C1 segment of cervical spinal cord (tissue), 14 donors: ENCODE measurements at regions not wholly inside any gene's neighbourhood (a gene's known extent, or its start where the extent isn't known, plus 50 kb on each side); places are given as distances from the start of the nearest gene placed in this dataset.
"Not testable (repeated sequence)": the region's sequence is repeated elsewhere in the genome, so short reads cannot be mapped to it uniquely, and the experiment has no call there.

Experiments
- DNase-seq, 14 donors: peaks; one replicate each; lab custom pipeline; 2025; lab: John Stamatoyannopoulos, UW

DNA sequence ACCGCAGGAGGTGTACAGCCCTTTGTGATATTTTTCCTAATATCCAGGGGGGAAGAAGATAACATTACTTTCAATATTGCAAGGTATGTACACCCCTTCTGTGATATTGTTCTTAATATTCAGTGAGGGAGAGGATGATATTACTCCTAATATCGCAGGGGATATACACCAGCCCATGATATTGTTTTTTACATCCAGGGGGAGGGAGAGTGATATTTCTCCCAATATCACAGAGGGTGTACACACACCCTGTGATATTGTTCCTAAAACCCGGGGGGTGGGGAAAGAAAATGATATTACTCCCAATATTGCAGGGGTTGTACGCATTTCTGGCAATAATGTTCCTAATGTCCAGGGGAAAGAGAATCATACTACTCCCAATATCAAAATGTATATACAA is 58.0 kb upstream of the SLC25A48 start:
- DNase-seq: no peak

DNA sequence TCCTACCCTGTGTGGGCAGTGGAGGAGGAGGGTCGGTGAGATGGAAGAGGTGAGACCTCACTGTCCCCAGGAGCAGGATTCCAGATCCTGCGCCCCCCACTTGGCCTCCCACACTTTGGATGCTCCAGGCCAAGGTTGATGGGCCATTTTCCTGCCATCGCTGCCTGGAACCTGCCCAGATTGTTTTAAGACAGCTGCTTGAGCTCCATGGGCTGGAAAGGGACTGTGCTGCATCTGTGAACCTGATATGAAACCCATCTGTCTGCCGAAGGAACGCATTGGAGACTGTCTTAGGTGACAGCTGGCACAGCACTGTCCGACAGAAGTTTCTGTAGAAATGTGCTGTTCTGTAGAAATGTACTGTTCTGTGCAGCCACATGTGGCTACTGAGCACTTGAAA is 72.7 kb upstream of the SLC25A48 start:
- no peak for DNase-seq

DNA sequence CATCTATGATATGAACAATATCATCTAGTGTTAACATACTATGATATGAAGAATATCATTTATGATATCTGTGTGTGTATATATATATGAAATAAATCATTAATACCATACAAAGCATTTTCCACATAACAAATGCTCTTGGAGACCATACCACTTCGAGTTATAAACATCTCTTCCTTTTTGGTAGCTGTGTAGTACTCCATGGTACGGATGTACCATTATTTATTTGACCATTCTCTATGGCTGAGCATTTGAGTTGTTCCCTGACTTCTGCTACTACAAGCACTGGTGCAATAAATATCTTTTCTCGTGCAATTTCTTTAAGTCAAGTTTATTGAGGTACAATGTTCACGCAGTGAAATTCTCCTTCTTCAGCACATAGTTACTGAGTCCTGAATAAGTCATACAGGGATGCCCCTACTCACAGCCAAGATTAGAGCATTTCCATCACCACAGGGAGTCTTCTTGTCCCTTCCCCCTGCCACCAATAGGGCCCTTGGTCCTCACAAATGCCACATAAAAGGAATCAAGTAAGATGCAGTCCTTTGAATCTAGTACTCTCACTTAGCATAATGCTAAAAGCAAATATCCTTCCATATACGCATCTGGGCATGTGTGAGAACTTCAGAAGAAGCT is 75.2 kb upstream of the SLC25A48 start:
- DNase-seq: no peak

DNA sequence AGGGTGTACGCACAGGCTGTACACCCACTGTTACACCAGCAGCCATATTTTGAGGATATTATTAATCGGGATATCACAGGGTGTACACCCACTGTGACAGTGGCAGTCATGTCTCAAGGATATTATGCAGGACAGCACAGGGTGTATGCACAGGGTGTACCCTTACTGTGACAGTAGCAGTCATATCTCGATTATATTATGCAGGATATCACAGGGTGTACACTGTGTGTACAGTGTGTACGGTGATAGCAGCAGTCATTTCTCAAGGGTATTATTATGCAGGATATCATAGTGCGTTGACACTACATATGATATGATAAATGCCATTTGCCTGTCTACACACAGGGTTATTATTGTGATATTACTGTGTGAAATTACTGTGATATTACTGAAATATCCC is 80.5 kb upstream of the SLC25A48 start:
- DNase-seq: no peak

DNA sequence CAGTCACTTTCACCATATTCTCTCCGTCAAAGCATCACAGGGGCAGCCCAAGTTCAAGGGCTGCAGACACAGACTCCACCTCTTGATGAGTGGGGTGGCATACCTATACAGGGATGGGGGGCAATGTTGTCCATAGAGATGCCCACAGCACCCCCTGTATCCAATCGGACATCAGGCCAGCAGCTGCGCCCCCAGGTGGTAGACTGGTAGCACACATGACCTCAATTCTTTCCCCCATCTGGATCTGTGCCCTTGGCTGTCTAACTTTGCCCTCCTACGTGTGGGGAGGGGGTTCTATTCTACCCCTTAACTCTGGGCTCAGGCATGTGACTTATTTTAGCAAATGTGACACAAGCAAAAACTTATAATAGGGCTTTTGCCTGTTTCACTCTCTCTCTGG is 84.0 kb upstream of the SLC25A48 start:
- DNase-seq: no peak

DNA sequence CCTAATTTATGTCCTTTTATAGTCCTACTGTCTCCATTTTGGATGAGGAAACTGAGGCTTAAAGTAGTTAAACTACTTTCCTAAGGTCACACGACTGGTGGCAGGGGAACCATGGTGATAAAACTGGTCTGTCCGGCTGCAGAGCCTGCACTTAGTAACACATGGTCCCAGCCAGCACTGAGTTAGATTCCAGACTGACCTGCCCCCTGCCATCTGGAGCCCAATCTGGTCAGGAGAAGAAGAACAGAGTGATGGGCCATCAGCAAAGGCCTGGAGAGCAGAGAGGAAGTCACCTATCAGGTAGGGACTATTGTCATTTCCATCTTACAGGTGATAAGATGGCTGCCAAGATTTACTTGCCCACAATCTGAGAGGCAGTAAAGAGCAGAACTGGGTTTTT is 86.6 kb upstream of the SLC25A48 start:
- no peak for DNase-seq

DNA sequence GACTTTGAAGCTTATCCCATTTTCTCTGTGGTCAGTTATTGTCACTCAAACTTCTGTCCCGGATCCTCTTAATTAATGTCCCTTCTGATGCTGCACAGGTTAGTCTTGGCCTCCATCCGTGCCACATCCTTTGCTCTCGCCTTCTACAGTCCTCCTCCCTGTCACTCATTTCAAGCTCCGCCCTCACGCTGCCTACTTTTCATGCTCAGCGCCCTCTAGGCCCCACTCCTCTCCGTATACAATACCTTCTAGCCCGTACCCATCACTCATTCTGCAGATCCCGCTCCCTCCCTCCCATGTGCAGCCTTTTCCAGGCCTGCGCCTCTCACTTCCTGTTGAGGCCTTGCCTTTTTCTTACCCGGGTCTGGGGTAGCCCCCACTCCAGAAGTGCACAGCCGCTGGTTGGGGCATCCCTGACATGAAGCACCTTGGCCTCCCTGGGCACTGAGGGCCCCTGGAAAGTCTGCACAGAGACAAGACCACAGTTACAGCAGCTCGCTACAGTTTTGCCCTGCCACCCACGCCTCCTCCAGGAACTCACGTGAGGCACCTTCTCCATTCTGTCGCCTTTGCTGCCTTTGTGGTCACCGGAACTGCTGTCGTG is 88.5 kb upstream of the SLC25A48 start:
- no peak for DNase-seq

DNA sequence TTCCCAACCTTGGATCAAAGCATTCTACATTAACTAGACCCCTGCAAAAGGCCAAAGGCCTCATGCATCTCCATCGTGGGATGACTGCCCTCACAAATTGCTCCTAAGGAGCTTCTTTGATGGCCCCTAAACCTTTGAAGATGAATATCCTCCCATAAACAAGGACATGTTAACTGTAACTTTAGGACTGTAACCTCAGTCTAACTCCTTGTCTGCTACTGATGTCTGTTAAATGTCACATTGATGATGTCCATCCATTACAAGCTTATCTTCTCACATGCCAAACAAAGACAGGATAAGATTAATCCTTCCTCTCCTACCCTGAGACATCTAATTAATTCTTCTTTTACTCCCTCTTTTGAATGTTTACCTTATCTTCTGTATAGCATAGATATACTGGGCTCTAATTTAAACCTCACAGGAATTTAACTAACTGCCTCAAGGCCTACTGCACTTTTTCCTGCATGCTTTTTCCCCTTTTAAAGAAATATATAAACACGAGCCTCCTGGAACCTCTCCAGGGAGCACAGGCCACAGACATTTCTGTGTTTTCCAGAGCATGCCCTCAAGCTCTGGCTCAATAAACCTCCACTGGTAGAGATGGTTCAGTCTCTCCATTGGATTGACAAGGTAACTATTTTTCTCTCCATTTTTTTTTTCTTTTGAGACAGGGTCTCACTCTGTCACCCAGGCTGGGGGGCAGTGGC is 90.6 kb upstream of the SLC25A48 start:
- DNase-seq: no peak

DNA sequence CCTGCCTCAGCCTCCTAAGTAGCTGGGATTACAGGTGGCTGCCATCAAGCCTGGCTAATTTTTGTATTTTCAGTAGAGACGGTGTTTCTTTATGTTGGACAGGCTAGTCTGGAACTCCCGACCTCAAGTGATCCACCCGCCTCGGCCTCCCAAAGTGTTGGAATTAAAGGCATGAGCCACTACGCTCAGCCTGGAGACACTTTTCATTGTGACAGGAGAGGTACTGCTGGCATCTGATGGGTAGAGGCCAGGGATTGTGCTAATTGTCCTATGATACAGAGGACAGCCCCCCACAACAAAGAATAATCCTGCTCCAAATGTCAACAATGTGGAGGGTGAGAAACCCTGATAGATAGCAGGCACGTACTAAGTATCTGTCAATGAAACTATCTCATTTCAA is 91.3 kb upstream of the SLC25A48 start:
- DNase-seq: no peak

DNA sequence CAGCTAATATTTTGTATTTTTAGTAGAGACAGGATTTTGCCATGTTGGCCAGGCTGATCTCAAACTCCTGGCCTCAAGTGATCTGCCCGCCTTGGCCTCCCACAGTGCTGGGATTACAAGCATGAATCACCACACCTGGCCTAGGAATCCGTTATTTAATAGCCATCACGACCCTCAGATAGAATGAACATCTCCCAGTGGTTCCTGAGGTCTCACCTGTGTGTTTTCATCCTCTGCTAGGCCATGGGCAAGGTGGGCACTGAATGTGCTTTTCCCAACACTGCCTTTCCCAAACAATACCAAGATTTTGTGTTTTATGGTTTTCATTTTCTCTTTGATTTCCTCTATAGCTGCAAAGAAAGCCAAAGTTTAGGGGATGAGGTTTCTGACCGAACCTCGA is 92.2 kb upstream of the SLC25A48 start:
- not testable (repeated sequence) for DNase-seq

DNA sequence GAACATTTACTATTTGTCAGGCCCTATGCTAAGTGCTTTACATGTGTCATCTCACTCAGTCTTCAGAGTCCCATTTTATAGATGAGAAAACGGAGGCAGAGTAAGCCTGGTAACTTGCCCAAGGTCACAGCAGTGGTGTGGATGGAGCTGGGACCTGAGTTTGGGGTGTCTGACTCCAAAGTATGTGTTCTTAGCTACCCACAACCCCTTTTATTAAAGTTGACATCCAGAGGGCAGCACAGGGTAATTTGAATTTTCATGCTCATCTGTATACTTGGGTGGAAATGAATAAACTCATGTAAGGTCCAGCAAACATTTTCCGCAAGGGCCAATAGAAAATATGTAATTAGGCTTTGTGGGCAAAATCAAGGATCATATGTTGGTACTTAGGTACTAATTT is 93.4 kb upstream of the SLC25A48 start:
- DNase-seq: no peak

DNA sequence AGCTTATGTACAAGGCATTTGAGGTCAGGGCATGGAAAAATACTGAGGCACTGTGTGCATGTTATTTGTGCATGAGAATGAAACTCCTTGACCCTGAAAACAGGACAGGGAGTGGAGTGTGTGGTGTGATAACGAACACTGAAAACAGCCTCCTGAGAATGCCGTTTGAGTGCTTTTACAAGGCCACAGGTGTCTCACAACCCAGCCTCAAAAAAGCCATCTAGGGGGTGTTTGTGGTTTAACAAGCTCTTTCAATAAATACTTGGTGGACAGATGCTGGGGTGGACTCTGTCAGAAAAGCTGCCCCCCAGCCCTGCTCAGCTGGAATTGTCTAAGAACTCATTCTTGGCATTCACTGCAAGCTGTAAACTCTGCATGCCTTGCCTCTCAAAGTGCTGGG is 94.0 kb upstream of the SLC25A48 start:
- DNase-seq: no peak

DNA sequence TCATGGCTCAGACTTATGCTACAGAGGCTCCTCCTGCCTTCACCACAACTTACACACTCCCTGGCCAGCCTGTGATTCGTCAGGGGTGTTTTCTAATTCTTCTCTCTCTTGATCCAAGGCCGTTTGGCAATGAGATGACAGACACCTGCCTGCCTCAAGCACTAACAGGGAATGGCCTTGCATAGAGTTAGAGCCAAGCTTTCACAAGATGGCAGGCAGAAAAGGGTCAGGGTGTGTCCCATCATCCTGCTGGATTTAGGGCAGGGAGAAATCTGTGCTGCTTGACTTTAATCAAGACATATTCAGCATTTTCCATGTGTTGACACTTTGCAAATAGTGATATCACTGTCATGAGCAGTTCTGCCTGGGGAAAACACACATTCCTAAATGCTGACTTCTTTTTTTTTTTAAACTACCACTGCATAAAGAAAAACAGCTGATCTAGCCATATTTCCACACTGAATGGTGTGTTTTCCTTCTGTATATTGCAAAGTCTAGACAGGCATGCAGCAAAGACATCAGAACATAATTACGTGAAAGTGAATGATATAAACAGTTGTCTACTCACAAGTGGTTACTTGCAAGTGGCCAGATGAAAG is 95.0 kb upstream of the SLC25A48 start:
- no peak for DNase-seq

DNA sequence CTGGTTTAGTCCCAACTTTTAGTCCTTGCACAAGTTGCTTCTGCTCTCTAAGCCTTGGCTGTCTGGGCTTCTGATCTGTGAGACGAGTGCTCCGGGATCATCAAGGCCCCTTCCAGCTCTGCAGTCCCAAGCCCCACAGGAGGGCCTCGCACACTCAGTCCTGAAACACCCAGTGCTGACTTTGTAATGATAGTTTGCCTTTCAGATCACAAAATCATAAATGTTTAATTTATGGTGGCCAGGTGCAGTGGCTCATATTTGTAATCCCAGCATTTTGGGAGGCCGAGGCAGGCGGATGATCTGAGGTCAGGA is 95.9 kb upstream of the SLC25A48 start:
- no peak for DNase-seq

DNA sequence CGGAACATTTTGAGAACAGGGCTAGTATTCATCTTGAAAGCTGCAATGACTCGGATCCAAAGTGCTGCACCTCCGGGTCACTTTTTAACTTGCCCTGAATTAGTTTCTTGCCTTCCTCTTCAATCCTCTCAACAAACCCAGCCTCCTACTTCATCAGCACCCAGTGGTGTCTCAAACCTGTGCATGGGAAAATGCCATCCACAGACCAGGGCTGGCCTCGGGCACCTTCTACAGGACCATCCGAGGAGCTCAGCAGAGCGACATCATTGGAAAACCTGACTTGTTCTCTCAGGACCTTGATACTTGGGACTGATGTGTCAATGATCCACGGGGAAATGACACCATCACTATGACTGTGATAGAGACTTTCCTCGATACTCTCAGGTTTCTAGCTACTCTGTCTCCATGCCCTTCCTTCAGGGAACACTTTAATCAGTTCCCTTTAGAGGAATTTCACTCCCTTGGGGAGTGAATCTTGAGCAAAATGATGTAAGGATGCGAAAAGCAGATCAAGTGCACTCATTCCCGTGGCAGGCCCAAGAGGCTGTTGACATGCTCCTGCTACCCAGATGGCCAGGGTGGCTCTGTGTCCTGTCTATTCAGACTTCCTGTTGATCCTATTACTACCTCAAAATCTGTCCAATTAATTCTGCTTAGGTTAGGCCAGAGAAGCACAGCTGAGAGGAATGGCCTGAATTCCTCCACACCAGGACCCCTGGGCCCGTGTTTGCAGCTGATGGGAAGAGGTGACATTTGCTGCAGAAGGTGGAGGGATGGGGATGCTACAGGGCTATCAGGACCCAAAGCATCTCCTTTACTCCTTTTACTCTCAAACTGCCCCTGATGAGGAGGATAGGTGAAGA is 96.5 kb upstream of the SLC25A48 start:
- no peak for DNase-seq

DNA sequence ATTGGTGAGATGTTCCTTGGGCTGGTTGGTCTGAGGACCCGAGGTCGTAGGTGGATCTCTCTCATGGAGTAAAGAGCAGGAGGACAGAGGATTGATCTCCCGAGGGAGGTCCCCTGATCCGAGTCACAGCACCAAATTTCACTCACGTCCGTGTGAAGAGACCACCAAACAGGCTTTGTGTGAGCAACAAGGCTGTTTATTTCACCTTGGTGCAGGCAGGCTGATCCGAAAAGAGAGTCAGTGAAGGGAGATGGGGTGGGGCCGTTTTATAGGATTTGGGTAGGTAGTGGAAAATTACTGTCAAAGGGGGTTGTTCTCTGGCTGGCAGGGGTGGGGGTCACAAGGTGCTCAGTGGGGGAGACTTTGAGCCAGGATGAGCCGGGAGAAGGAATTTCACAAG is 97.5 kb upstream of the SLC25A48 start:
- DNase-seq: not testable (repeated sequence)

DNA sequence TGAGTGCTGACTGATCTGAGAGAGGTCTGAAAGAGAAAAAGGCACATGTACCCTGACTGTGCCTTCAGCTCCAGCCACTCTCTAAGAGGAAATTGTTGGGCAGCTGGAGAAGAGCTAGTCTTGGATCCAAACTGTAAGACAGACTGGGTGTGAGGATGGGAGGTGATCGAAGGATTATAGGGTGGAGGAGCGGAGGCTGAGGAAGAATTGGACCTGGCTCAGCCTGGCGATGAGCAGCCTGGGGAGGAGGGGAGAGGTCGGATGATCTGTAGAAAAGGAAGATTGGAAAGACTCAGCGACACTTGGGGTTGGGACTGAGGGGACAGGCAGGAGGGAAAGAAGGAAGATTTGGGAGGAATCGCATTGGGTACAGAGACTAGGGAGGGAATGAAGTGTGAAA is 98.6 kb upstream of the SLC25A48 start:
- DNase-seq: no peak

DNA sequence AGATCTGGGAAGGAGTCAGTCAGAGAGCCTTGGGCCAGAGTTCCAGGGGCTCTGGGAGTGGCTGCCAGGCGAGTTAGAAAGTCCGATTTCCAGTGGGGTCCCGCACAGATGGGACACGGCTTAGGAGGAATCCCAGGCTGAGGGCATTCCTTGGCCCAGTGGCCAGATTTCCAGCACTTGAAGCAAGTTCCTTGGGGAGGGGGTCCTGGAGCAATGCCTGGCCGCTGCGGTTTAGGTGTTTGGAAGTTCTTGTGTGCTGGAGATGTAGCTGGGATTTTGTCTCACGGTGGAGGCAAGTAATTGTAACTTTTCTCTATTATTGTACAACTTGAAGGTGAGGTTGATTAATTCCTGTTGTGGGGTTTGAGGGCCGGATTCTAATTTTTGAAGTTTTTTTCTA is 99.5 kb upstream of the SLC25A48 start:
- DNase-seq: not testable (repeated sequence)

DNA sequence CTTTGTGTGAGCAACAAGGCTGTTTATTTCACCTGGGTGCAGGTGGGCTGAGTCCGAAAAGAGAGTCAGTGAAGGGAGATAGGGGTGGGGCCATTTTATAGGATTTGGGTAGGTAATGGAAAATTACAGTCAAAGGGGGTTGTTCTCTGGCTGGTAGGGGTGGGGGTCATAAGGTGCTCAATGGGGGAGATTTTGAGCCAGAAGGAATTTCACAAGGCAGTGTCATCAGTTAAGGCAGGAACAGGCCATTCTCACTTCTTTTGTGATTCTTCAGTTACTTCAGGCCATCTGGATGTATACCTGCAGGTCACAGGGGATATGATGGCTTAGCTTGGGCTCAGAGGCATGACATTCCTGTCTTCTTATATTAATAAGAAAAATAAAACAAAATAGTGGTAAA is 103.4 kb upstream of the SLC25A48 start:
- not testable (repeated sequence) for DNase-seq

DNA sequence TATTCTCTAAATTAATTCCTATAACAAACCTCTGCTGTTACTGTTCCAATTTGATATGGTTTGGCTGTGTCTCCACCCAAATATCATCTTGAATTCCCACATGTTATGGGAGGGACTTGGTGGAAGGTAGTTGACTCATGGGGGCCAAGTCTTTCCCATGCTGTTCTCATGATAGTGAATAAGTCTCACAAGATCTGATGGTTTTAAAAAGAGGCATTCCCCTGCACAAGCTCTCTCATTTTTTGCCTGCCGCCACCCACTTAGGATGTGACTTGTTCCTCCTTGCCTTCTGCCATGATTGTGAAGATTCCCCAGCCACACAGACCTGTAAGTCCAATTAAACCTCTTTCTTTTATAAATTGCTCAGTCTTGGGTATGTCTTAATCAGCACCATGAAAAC is 104.3 kb upstream of the SLC25A48 start:
- not testable (repeated sequence) for DNase-seq

DNA sequence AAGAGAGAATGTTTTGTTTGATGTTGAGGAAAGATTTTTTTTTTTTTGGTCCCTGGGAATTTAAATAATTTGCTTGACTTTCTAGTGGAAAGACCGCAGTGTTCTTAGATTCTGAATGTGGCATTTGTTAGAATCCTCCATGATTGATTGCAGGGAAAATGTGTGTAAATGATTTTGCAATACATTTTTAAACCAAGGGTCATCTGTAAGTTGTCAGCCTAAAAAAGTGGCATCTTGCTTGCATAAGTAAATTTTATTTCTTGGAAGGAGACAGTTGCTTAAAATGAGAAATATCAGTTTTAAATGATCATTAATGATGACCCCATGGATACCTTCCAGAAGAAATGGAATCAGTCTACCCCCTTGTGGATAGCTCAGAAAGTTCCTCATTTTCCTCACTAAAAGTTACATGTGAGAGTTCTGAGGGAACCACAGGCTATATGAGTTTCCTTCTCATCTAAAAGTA is 105.1 kb upstream of the SLC25A48 start:
- no peak for DNase-seq

DNA sequence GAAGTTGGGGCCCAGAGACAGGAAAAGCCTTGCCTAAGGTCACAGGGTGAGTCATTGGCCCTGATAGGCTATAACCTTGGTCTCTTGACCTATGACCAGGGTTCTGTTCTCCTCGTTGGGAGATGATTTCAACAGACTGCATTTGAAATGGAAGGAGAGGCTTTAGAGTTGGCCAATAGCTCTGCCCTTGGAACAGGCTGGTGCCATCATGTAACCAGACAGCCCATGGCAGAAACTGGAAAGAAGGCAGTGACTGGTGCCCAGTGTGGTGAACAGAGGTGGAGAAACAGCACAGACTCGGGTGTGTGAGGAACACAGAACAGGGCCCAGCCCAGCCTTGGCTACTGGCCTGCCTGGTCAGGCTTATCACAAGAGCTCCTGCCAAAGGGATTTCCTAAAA is 109.8 kb upstream of the SLC25A48 start:
- DNase-seq: no peak
